Immature natural killer cell (primary cell): ENCODE measurements at regions not wholly inside any gene's neighbourhood (a gene's known extent, or its start where the extent isn't known, plus 50 kb on each side); places are given as distances from the start of the nearest gene placed in this dataset.

Experiments used
- DNase-seq, 3 donors: peaks; one replicate each; pipeline ENCODE4 v3.0.0; 2022; ENCODE audit warnings: mixed read lengths in 1 of 3
- H3K27ac Mint-ChIP-seq, 6 donors: one replicate each; pipeline ENCODE4 v1.8.0; 2020; ENCODE audit warnings: mixed read lengths in 6 of 6, mild to moderate bottlenecking in 5 of 6, inconsistent platforms in 4 of 6, moderate library complexity in 3 of 6
- H3K27me3 Mint-ChIP-seq, 3 donors: one replicate each; pipeline ENCODE4 v1.8.0; 2020 to 2021; ENCODE audit warnings: low read depth in 3 of 3, mild to moderate bottlenecking in 3 of 3, mixed read lengths in 3 of 3, moderate library complexity in 3 of 3, inconsistent platforms in 1 of 3
- H3K36me3 Mint-ChIP-seq, 3 donors: one replicate each; pipeline ENCODE4 v1.8.0; 2020; ENCODE audit warnings: mixed read lengths in 3 of 3, inconsistent platforms in 2 of 3, mild to moderate bottlenecking in 2 of 3
- H3K4me1 Mint-ChIP-seq, 2 donors: one replicate each; pipeline ENCODE4 v1.8.0; 2020; ENCODE audit warnings: inconsistent platforms in 2 of 2, mild to moderate bottlenecking in 2 of 2, mixed read lengths in 2 of 2, moderate library complexity in 1 of 2
- H3K4me3 Mint-ChIP-seq, 5 donors: one replicate each; pipeline ENCODE4 v1.8.0; 2020; ENCODE audit warnings: mild to moderate bottlenecking in 5 of 5, mixed read lengths in 5 of 5, inconsistent platforms in 3 of 5, moderate library complexity in 3 of 5
- H3K9me3 Mint-ChIP-seq, 6 donors: one replicate each; pipeline ENCODE4 v1.8.0; 2020; ENCODE audit warnings: mild to moderate bottlenecking in 6 of 6, mixed read lengths in 6 of 6, inconsistent platforms in 4 of 6, moderate library complexity in 3 of 6

- Mint-ChIP-seq H3K27ac (no peak overlapping the region), H3K4me1 (no peaks in the 10 kb centered on the region), H3K9me3 (peaks cover 4 to 48% (median 21%) of the 10 kb centered on the region in 6 donors), H3K36me3 (no peaks in the 10 kb centered on the region), H3K4me3 (no peak overlapping the region), H3K27me3 (peaks cover 0 to 1% (median 0%) of the 10 kb centered on the region in 3 donors)
- DNase-seq = no peak
These were observed 275.6 kb upstream of the GRM7 start for GRCh38 chr3:6585360-6585759.

GRCh38 chr3:6600237-6600636 lies 260.7 kb upstream of the GRM7 start:
- H3K9me3 Mint-ChIP-seq = peaks cover 10 to 58% (median 32%) of the 10 kb centered on the region in 6 donors
- no peak for DNase-seq
- H3K4me1 Mint-ChIP-seq = no peaks in the 10 kb centered on the region
- no peak overlapping the region for H3K4me3 Mint-ChIP-seq
- H3K36me3 Mint-ChIP-seq = no peaks in the 10 kb centered on the region
- peaks cover 0 to 2% (median 0%) of the 10 kb centered on the region in 3 donors for H3K27me3 Mint-ChIP-seq
- H3K27ac Mint-ChIP-seq = no peak overlapping the region

- Mint-ChIP-seq H3K27ac (no peak overlapping the region), H3K4me3 (no peak overlapping the region), H3K9me3 (peaks cover 16 to 62% (median 30%) of the 10 kb centered on the region in 6 donors), H3K27me3 (peaks cover 0 to 2% (median 0%) of the 10 kb centered on the region in 3 donors), H3K4me1 (no peaks in the 10 kb centered on the region), H3K36me3 (no peaks in the 10 kb centered on the region)
- no peak for DNase-seq
These were observed 259.5 kb upstream of the GRM7 start for GRCh38 chr3:6601374-6601773.

GRCh38 chr3:6602329-6602728 lies 258.6 kb upstream of the GRM7 start:
- no peak for DNase-seq
- Mint-ChIP-seq H3K4me1 (no peaks in the 10 kb centered on the region), H3K36me3 (no peaks in the 10 kb centered on the region), H3K27ac (no peak overlapping the region), H3K9me3 (peaks cover 16 to 62% (median 27%) of the 10 kb centered on the region in 6 donors), H3K27me3 (peaks cover 0 to 2% (median 0%) of the 10 kb centered on the region in 3 donors), H3K4me3 (no peak overlapping the region)

- no peak overlapping the region for H3K4me3 Mint-ChIP-seq
- H3K4me1 Mint-ChIP-seq = no peaks in the 10 kb centered on the region
- no peaks in the 10 kb centered on the region for H3K36me3 Mint-ChIP-seq
- H3K9me3 Mint-ChIP-seq = peaks cover 13 to 58% (median 26%) of the 10 kb centered on the region in 6 donors
- peaks cover 0 to 2% (median 0%) of the 10 kb centered on the region in 3 donors for H3K27me3 Mint-ChIP-seq
- no peak overlapping the region for H3K27ac Mint-ChIP-seq
- DNase-seq = no peak
These were observed 255.7 kb upstream of the GRM7 start for GRCh38 chr3:6605227-6605626.

- peaks cover 0 to under 1% (median 0%) of the 10 kb centered on the region in 3 donors for H3K27me3 Mint-ChIP-seq
- H3K9me3 Mint-ChIP-seq = peaks cover 11 to 41% (median 25%) of the 10 kb centered on the region in 6 donors
- no peaks in the 10 kb centered on the region for H3K4me1 Mint-ChIP-seq
- H3K27ac Mint-ChIP-seq = no peak overlapping the region
- no peaks in the 10 kb centered on the region for H3K36me3 Mint-ChIP-seq
- no peak overlapping the region for H3K4me3 Mint-ChIP-seq
- no peak for DNase-seq
These were observed 252.1 kb upstream of the GRM7 start for GRCh38 chr3:6608843-6609242.

GRCh38 chr3:6612034-6612616 lies 248.8 kb upstream of the GRM7 start:
- H3K9me3 Mint-ChIP-seq = peaks cover 6 to 38% (median 25%) of the 10 kb centered on the region in 6 donors
- no peaks in the 10 kb centered on the region for H3K4me1 Mint-ChIP-seq
- no peak overlapping the region for H3K4me3 Mint-ChIP-seq
- H3K27ac Mint-ChIP-seq = no peak overlapping the region
- H3K36me3 Mint-ChIP-seq = no peaks in the 10 kb centered on the region
- no peak for DNase-seq
- peaks cover 0 to 1% (median 0%) of the 10 kb centered on the region in 3 donors for H3K27me3 Mint-ChIP-seq

- Mint-ChIP-seq H3K27ac (no peak overlapping the region), H3K4me1 (no peaks in the 10 kb centered on the region), H3K9me3 (peaks cover 13 to 72% (median 25%) of the 10 kb centered on the region in 6 donors), H3K36me3 (no peaks in the 10 kb centered on the region), H3K4me3 (no peak overlapping the region), H3K27me3 (no peaks in the 10 kb centered on the region)
- DNase-seq = no peak
These were observed 238.7 kb upstream of the GRM7 start for GRCh38 chr3:6622260-6622659.

- DNase-seq = no peak
- Mint-ChIP-seq H3K4me3 (no peak overlapping the region), H3K27me3 (no peaks in the 10 kb centered on the region), H3K27ac (no peak overlapping the region), H3K9me3 (peaks cover 13 to 72% (median 26%) of the 10 kb centered on the region in 6 donors), H3K36me3 (no peaks in the 10 kb centered on the region), H3K4me1 (no peaks in the 10 kb centered on the region)
These were observed 238.2 kb upstream of the GRM7 start for GRCh38 chr3:6622712-6623111.

- peaks cover 9 to 36% (median 17%) of the 10 kb centered on the region in 6 donors for H3K9me3 Mint-ChIP-seq
- no peak overlapping the region for H3K27ac Mint-ChIP-seq
- H3K4me1 Mint-ChIP-seq = no peaks in the 10 kb centered on the region
- no peak overlapping the region for H3K4me3 Mint-ChIP-seq
- no peaks in the 10 kb centered on the region for H3K36me3 Mint-ChIP-seq
- no peaks in the 10 kb centered on the region for H3K27me3 Mint-ChIP-seq
- no peak for DNase-seq
These were observed 229.5 kb upstream of the GRM7 start for GRCh38 chr3:6631376-6631775.

- no peak overlapping the region for H3K27ac Mint-ChIP-seq
- H3K4me3 Mint-ChIP-seq = no peak overlapping the region
- no peak for DNase-seq
- H3K27me3 Mint-ChIP-seq = peaks cover 0 to 2% (median 1%) of the 10 kb centered on the region in 3 donors
- H3K9me3 Mint-ChIP-seq = peaks cover 11 to 33% (median 18%) of the 10 kb centered on the region in 6 donors
- H3K36me3 Mint-ChIP-seq = no peaks in the 10 kb centered on the region
- no peaks in the 10 kb centered on the region for H3K4me1 Mint-ChIP-seq
These were observed 220.0 kb upstream of the GRM7 start for GRCh38 chr3:6640907-6641306.

GRCh38 chr3:6644070-6644929 lies 216.6 kb upstream of the GRM7 start:
- Mint-ChIP-seq H3K9me3 (peaks cover 5 to 18% (median 11%) of the 10 kb centered on the region in 6 donors), H3K27ac (no peak overlapping the region)
- DNase-seq = no peak

GRCh38 chr3:6654670-6655069 lies 206.2 kb upstream of the GRM7 start:
- DNase-seq = no peak
- Mint-ChIP-seq H3K27ac (no peak overlapping the region), H3K9me3 (peaks cover 25 to 68% (median 39%) of the 10 kb centered on the region in 6 donors), H3K36me3 (peaks cover 0 to 6% (median 4%) of the 10 kb centered on the region in 3 donors), H3K4me3 (no peak overlapping the region), H3K4me1 (no peaks in the 10 kb centered on the region), H3K27me3 (peaks cover 0 to 1% (median 0%) of the 10 kb centered on the region in 3 donors)

More at GRCh38 chr3:6644070-6644929, 216.6 kb upstream of the GRM7 start:
- no peak overlapping the region for H3K4me3 Mint-ChIP-seq
- peaks cover 0 to 1% (median 0%) of the 10 kb centered on the region in 3 donors for H3K27me3 Mint-ChIP-seq
- no peaks in the 10 kb centered on the region for H3K4me1 Mint-ChIP-seq
- H3K36me3 Mint-ChIP-seq = no peaks in the 10 kb centered on the region

GRCh38 chr3:6655275-6655674 lies 205.6 kb upstream of the GRM7 start:
- H3K4me3 Mint-ChIP-seq = no peak overlapping the region
- peaks cover 0 to 1% (median 0%) of the 10 kb centered on the region in 3 donors for H3K27me3 Mint-ChIP-seq
- no peak overlapping the region for H3K27ac Mint-ChIP-seq
- no peaks in the 10 kb centered on the region for H3K4me1 Mint-ChIP-seq
- peaks cover 22 to 68% (median 37%) of the 10 kb centered on the region in 6 donors for H3K9me3 Mint-ChIP-seq
- H3K36me3 Mint-ChIP-seq = peaks cover 0 to 6% (median 4%) of the 10 kb centered on the region in 3 donors
- DNase-seq = no peak
